Liver (tissue), 8 donors: ENCODE measurements at regions not wholly inside any gene's neighbourhood (a gene's known extent, or its start where the extent isn't known, plus 50 kb on each side); places are given as distances from the start of the nearest gene placed in this dataset.

Experiments used
- DNase-seq: peaks from one replicate; pipeline ENCODE4 v3.0.0-alpha.2; 2017; ENCODE audit warnings: low spot score
- H3K27ac ChIP-seq, 2 donors: one replicate each; pipeline ENCODE4 v1.7.0; 2013; ENCODE audit warnings: inconsistent platforms in 2 of 2, low read length in 2 of 2, control low read depth in 1 of 2, low read depth in 1 of 2, mild to moderate bottlenecking in 1 of 2
- H3K27me3 ChIP-seq, 4 donors: one replicate each; pipeline versions ENCODE4 v1.6.1 to v1.7.0; 2013; ENCODE audit warnings: low read length in 3 of 4, inconsistent platforms in 1 of 4, mild to moderate bottlenecking in 1 of 4, moderate library complexity in 1 of 4; ENCODE audit not compliant: control insufficient read depth in 4 of 4, insufficient read depth in 4 of 4
- H3K36me3 ChIP-seq, 4 donors: one replicate each; pipeline versions ENCODE4 v1.6.1 to v1.7.0; 2013; ENCODE audit warnings: low read length in 3 of 4, mild to moderate bottlenecking in 3 of 4, low read depth in 1 of 4, moderate library complexity in 1 of 4; ENCODE audit not compliant: control insufficient read depth in 4 of 4, insufficient read depth in 3 of 4
- H3K4me1 ChIP-seq, 4 donors: one replicate each; pipeline versions ENCODE4 v1.6.1 to v1.7.0; 2013; ENCODE audit warnings: low read length in 3 of 4, mild to moderate bottlenecking in 3 of 4, moderate library complexity in 1 of 4; ENCODE audit not compliant: control insufficient read depth in 4 of 4, insufficient read depth in 4 of 4
- H3K4me3 ChIP-seq, 3 donors: one replicate each; pipeline versions ENCODE4 v1.6.1 to v1.7.0; 2013; ENCODE audit warnings: low read length in 3 of 3, control low read depth in 1 of 3, low read depth in 1 of 3, mild to moderate bottlenecking in 1 of 3
- H3K9ac ChIP-seq, 2 donors: one replicate each; pipeline ENCODE4 v1.7.0; 2013; ENCODE audit warnings: low read length in 2 of 2, mild to moderate bottlenecking in 2 of 2, moderate library complexity in 2 of 2, control low read depth in 1 of 2, low read depth in 1 of 2
- H3K9me3 ChIP-seq, 4 donors: one replicate each; pipeline versions ENCODE4 v1.6.1 to v1.7.0; 2013; ENCODE audit warnings: low read length in 3 of 4; ENCODE audit not compliant: control insufficient read depth in 4 of 4
- ATF3 ChIP-seq: IDR thresholded peaks from 2 replicates; pipeline ENCODE4 v1.6.1; 2016; ENCODE audit warnings: antibody characterized with exemption
- CTCF ChIP-seq: fragments of 150-350 bp; IDR thresholded peaks from 2 replicates; pipeline ENCODE4 v1.5.1; 2017; ENCODE audit warnings: improper control_type of control experiment, low read depth, low read length; ENCODE audit not compliant: missing input control
- EGR1 ChIP-seq, 2 donors: IDR thresholded peaks; 2 replicates each; pipeline ENCODE4 v1.6.1; 2016 to 2018; ENCODE audit warnings: antibody characterized with exemption in 2 of 2, low read depth in 2 of 2
- FOXA1 ChIP-seq: IDR thresholded peaks from 2 replicates; pipeline ENCODE4 v1.6.1; 2016; ENCODE audit warnings: antibody characterized with exemption
- FOXA2 ChIP-seq: IDR thresholded peaks from 2 replicates; pipeline ENCODE4 v1.6.1; 2016; ENCODE audit warnings: antibody characterized with exemption
- GABPA ChIP-seq, 2 donors: IDR thresholded peaks in 1 of 2; conservative IDR thresholded peaks in 1 of 2; 2 replicates each; pipeline ENCODE4 v1.6.1; 2016; ENCODE audit warnings: antibody characterized with exemption in 2 of 2, mild to moderate bottlenecking in 1 of 2, moderate library complexity in 1 of 2
- HNF4A ChIP-seq, 2 donors: conservative IDR thresholded peaks; 2 replicates each; pipeline ENCODE4 v1.6.1; 2016; ENCODE audit warnings: antibody characterized with exemption in 2 of 2, mild to moderate bottlenecking in 2 of 2
- HNF4G ChIP-seq: IDR thresholded peaks from 2 replicates; pipeline ENCODE4 v1.6.1; 2016; ENCODE audit warnings: antibody characterized with exemption
- JUND ChIP-seq, 2 donors: IDR thresholded peaks; 2 replicates each; pipeline ENCODE4 v1.6.1; 2016; ENCODE audit warnings: antibody characterized with exemption in 2 of 2
- MAX ChIP-seq: IDR thresholded peaks from 2 replicates; pipeline ENCODE4 v1.6.1; 2016; ENCODE audit warnings: antibody characterized with exemption
- NR2F2 ChIP-seq: IDR thresholded peaks from 2 replicates; pipeline ENCODE4 v1.6.1; 2016; ENCODE audit warnings: antibody characterized with exemption
- RAD21 ChIP-seq, 2 donors: IDR thresholded peaks; 2 replicates each; pipeline ENCODE4 v1.6.1; 2016; ENCODE audit warnings: antibody characterized with exemption in 2 of 2, mild to moderate bottlenecking in 2 of 2
- REST ChIP-seq: IDR thresholded peaks from 2 replicates; pipeline ENCODE4 v1.6.1; 2016; ENCODE audit warnings: antibody characterized with exemption, mild to moderate bottlenecking
- RXRA ChIP-seq, 2 donors: IDR thresholded peaks; 2 replicates each; pipeline ENCODE4 v1.6.1; 2017 to 2018; ENCODE audit warnings: antibody characterized with exemption in 2 of 2, mild to moderate bottlenecking in 1 of 2
- SP1 ChIP-seq: IDR thresholded peaks from 2 replicates; pipeline ENCODE4 v1.6.1; 2018; ENCODE audit warnings: antibody characterized with exemption, mild to moderate bottlenecking
- TAF1 ChIP-seq: conservative IDR thresholded peaks from 2 replicates; pipeline ENCODE4 v1.6.1; 2016; ENCODE audit warnings: antibody characterized with exemption, mild to moderate bottlenecking
- YY1 ChIP-seq: IDR thresholded peaks from 2 replicates; pipeline ENCODE4 v1.6.1; 2016; ENCODE audit warnings: antibody characterized with exemption, mild to moderate bottlenecking
- ZBTB33 ChIP-seq: IDR thresholded peaks from 2 replicates; pipeline ENCODE4 v1.6.1; 2016; ENCODE audit warnings: antibody characterized with exemption
- WGBS: extraction: QIAGEN DNeasy Blood & Tissue Kit; methylation state at CpG from one replicate; pipeline ENCODE4 v1.1.7; 2013; 5-methylcytosine and 5-hydroxymethylcytosine counted together
- donor health status: healthy.
- donor health status: healthy.
- donor health status: healthy.
- donor health status: healthy.
- donor health status: healthy.

- TF ChIP-seq REST: no peak
- no peak for TF ChIP-seq TAF1
- TF ChIP-seq SP1: no peak
- peak; percentile 23 for TF ChIP-seq YY1
- TF ChIP-seq JUND (IDR thresholded peaks at IDR 0.05): no peak
- TF ChIP-seq HNF4G: no peak
- TF ChIP-seq ATF3: no peak
- no peak for TF ChIP-seq FOXA1
Observed at GRCh38 chr6:1230281-1230680, 81.6 kb upstream of the FOXQ1 start (continued).

- 90% methylated on average over 9 of the region's 9 CpGs for WGBS
- H3K27me3 ChIP-seq: no peaks in the 10 kb centered on the region
- H3K36me3 ChIP-seq: no peaks in the 10 kb centered on the region
- no peak for DNase-seq
- TF ChIP-seq MAX: no peak
- no peak for TF ChIP-seq ATF3
- no peak for TF ChIP-seq NR2F2
- TF ChIP-seq REST: no peak
- no peak for TF ChIP-seq GABPA (IDR thresholded peaks at IDR 0.05 in 1 of 2, conservative IDR thresholded peaks at IDR 0.05 in 1 of 2)
- no peak for TF ChIP-seq CTCF
- TF ChIP-seq TAF1: no peak
- no peak for TF ChIP-seq JUND (IDR thresholded peaks at IDR 0.05)
- no peak for TF ChIP-seq RAD21 (IDR thresholded peaks at IDR 0.05)
- TF ChIP-seq HNF4G: no peak
- TF ChIP-seq ZBTB33: no peak
- TF ChIP-seq HNF4A (conservative IDR thresholded peaks at IDR 0.05): no peak
- no peak for TF ChIP-seq RXRA (IDR thresholded peaks at IDR 0.05)
- no peak for TF ChIP-seq EGR1 (IDR thresholded peaks at IDR 0.05; ENCODE audit: low read depth in 2 of 2)
- no peak for TF ChIP-seq FOXA2
- no peak overlapping the region for H3K4me3 ChIP-seq
- no peak overlapping the region for H3K9ac ChIP-seq
- peaks cover 0 to 29% (median 16%) of the 10 kb centered on the region in 4 donors for H3K4me1 ChIP-seq
- no peaks in the 10 kb centered on the region for H3K9me3 ChIP-seq
- H3K27ac ChIP-seq: no peak overlapping the region
Observed at GRCh38 chr6:1229808-1230207, 82.1 kb upstream of the FOXQ1 start.
